ENCODE measurements at regions not wholly inside any gene's neighbourhood (a gene's known extent, or its start where the extent isn't known, plus 50 kb on each side); places are given as distances from the start of the nearest gene placed in this dataset.

GRCh38 chr1:116260115-116260514, 112.9 kb upstream of the ATP1A1 start:
- Histone ChIP-seq H3K79me1 (ENCODE audit: low read depth in 1 of 2, low read length in 2 of 2) (no peaks in the 10 kb centered on the region), H2BK20ac (ENCODE audit: low read depth, low read length) (no peak overlapping the region), H4K5ac (ENCODE audit: low read depth, low read length) (no peak overlapping the region), H2AFZ (replicated peaks; ENCODE audit: low read length, poor library complexity) (no peak overlapping the region), H4K91ac (ENCODE audit: insufficient read depth, low read depth, low read length) (no peak overlapping the region), H3K27me3 (ENCODE audit: control insufficient read depth, insufficient read depth, low read length) (no peaks in the 10 kb centered on the region), H3K9me1 (ENCODE audit: insufficient read depth, low read length) (no peaks in the 10 kb centered on the region; the same call in 1 of the 2 replicates), H2BK120ac (ENCODE audit: low read depth, low read length) (no peak overlapping the region), H3K9me3 (ENCODE audit: control insufficient read depth, insufficient read depth, low read length) (no peaks in the 10 kb centered on the region), H2AK9ac (replicated peaks; ENCODE audit: low read depth, low read length, poor library complexity) (no peak overlapping the region), H3K14ac (replicated peaks; ENCODE audit: low read depth, low read length) (no peak overlapping the region), H3K23ac (ENCODE audit: low read depth, low read length) (no peak overlapping the region), H3K4ac (ENCODE audit: low read depth, low read length) (no peak overlapping the region), H2BK5ac (ENCODE audit: low read depth, low read length, poor library complexity, severe bottlenecking) (no peak overlapping the region), H3K18ac (ENCODE audit: low read depth, low read length) (no peak overlapping the region), H3K27ac (ENCODE audit: insufficient read depth, low read length) (no peak overlapping the region), H3K9ac (ENCODE audit: low read depth, low read length) (no peak overlapping the region), H3K56ac (ENCODE audit: extremely low read depth, insufficient read depth, low read length) (no peak overlapping the region), H2AK5ac (ENCODE audit: low read depth, low read length) (no peak overlapping the region), H3K4me1 (ENCODE audit: control insufficient read depth, insufficient read depth, low read length) (no peaks in the 10 kb centered on the region), H4K8ac (ENCODE audit: low read depth in 2 of 2, low read length in 2 of 2) (no peak overlapping the region), H3K4me3 (ENCODE audit: insufficient read depth, low read depth, low read length) (no peak overlapping the region), H2BK15ac (ENCODE audit: low read depth, low read length) (no peak overlapping the region), H4K20me1 (ENCODE audit: insufficient read depth, low read length) (no peaks in the 10 kb centered on the region), H3K36me3 (ENCODE audit: control insufficient read depth, insufficient read depth, low read length) (no peaks in the 10 kb centered on the region), H3K4me2 (ENCODE audit: low read depth, low read length) (no peak overlapping the region)
- dilution Hi-C loops (cut with HindIII; ENCODE audit: low sequenced_read_pairs, unreplicated experiment) (no loop called here), intact Hi-C loops (cut with micrococcal nuclease) (no loop called here), in situ Hi-C loops (cut with MboI; ENCODE audit: low sequenced_read_pairs) (no loop called here)
- POLR2A ChIA-PET (ENCODE audit: unreplicated experiment) = no interaction called here
- DNase-seq = no peak
- no CpG with 5 or more reads among the region's 1 CpG for WGBS, 2 experiments (ENCODE audit: extremely low coverage in 2 of 2, insufficient read length in 1 of 2)
- TF ChIP-seq FOS (IDR thresholded peaks at IDR 0.05; ENCODE audit: low read depth, low read length) = no peak
- no peak for TF ChIP-seq MXI1 (IDR thresholded peaks at IDR 0.05; ENCODE audit: borderline replicate concordance, low read depth, low read length)
- no peak for TF ChIP-seq ELK1 (IDR thresholded peaks at IDR 0.05; ENCODE audit: borderline replicate concordance, low read depth, low read length)
- no peak for TF ChIP-seq CEBPB (IDR thresholded peaks at IDR 0.05; ENCODE audit: low read depth, low read length)
- no peak for TF ChIP-seq RAD21 (IDR thresholded peaks at IDR 0.05; ENCODE audit: low read length)
- no peak for TF ChIP-seq CTCF (conservative IDR thresholded peaks at IDR 0.05; ENCODE audit: low read depth, low read length)
- no peak for TF ChIP-seq POLR2A (IDR thresholded peaks at IDR 0.05; ENCODE audit: low read depth, low read length)
- no TSS peak for BruUV-seq (replicated peaks)
- ATAC-seq (ENCODE audit: low read depth) = no peak
- CTCF ChIA-PET = no interaction called here
